GM12878 (cell line): ENCODE measurements at regions not wholly inside any gene's neighbourhood (a gene's known extent, or its start where the extent isn't known, plus 50 kb on each side); places are given as distances from the start of the nearest gene placed in this dataset.

Experiments used
- ATAC-seq: fragments of 200-7000 bp; cut with Tn5 transposase; 3 replicates; pipeline ENCODE4 v1.9.1; 2020; ENCODE audit warnings: mild to moderate bottlenecking, moderate library complexity
- BruUV-seq: library from RNA; stranded (reverse); fragments of 400-500 nt; replicated peaks from 2 replicates; lab custom pipeline; 2021; lab: Mats Ljungman, UMichigan
- CTCF ChIA-PET: fragments of 300-600 bp; sonication (Branson Sonifier 250); formaldehyde crosslinking; extraction: SDS; loops from one replicate; lab custom pipeline; 2021; ENCODE audit warnings: inconsistent platforms; lab: Yijun Ruan, JAX
- POLR2A ChIA-PET: fragments of 350-600 bp; formaldehyde crosslinking; extraction: SDS; loops from one replicate; lab custom pipeline; 2021; ENCODE audit warnings: inconsistent platforms; lab: Charles Lee
- RAD21 ChIA-PET: fragments of 300-600 bp; sonication (Branson Sonifier 250); formaldehyde crosslinking; loops from one replicate; lab custom pipeline; 2023; ENCODE audit warnings: antibody characterized with exemption; ENCODE audit not compliant: unreplicated experiment; lab: Charles Lee
- SMC1A ChIA-PET: fragments of 300-600 bp; sonication (Branson Sonifier 250); formaldehyde crosslinking; loops from one replicate; lab custom pipeline; 2023; ENCODE audit not compliant: unreplicated experiment, uncharacterized antibody; lab: Charles Lee
- DNase-seq: peaks from one replicate; pipeline ENCODE4 v3.0.0-alpha.2; 2011; ENCODE audit warnings: low read depth, low spot score
- FAIRE-seq: peaks from 3 replicates; lab custom pipeline; 2011; peaks lifted over from hg19 to GRCh38; lab: Jason Lieb, UNC
- H2AFZ ChIP-seq: 2 replicates; pipeline ENCODE4 v1.6.0; 2011; ENCODE audit warnings: low read depth, low read length, control low read depth; ENCODE audit not compliant: control insufficient read depth
- H3K27ac ChIP-seq: 2 replicates; pipeline ENCODE4 v1.5.1; 2011; ENCODE audit warnings: control low read depth; ENCODE audit not compliant: control insufficient read depth, insufficient read depth
- H3K27me3 ChIP-seq, 2 experiments: replicated peaks in 1 of 2; 2 replicates each; pipeline versions ENCODE4 v1.6.0 to v1.6.1; 2011; ENCODE audit warnings: low read length in 1 of 2; ENCODE audit not compliant: control insufficient read depth in 2 of 2, insufficient read depth in 2 of 2
- H3K36me3 ChIP-seq, 2 experiments: 2 replicates each; pipeline ENCODE4 v1.5.1; 2011; ENCODE audit warnings: low read length in 1 of 2; ENCODE audit not compliant: control insufficient read depth in 2 of 2, insufficient read depth in 2 of 2
- H3K4me1 ChIP-seq: 2 replicates; pipeline ENCODE4 v1.6.1; 2011; ENCODE audit warnings: mild to moderate bottlenecking, low read length, moderate library complexity, mixed read lengths; ENCODE audit not compliant: control insufficient read depth, insufficient read depth
- H3K4me2 ChIP-seq: 2 replicates; pipeline ENCODE4 v1.6.0; 2011; ENCODE audit warnings: control low read depth; ENCODE audit not compliant: control insufficient read depth, insufficient read depth
- H3K4me3 ChIP-seq: fragments of 200-600 bp; sonication (generic); 2 replicates; pipeline ENCODE4 v1.5.1; 2016
- H3K79me2 ChIP-seq: 2 replicates; pipeline ENCODE4 v1.6.0; 2011; ENCODE audit warnings: low read length; ENCODE audit not compliant: control insufficient read depth, insufficient read depth
- H3K9ac ChIP-seq: 2 replicates; pipeline ENCODE4 v1.8.0; 2011; ENCODE audit warnings: low read length, control low read depth, mixed read lengths; ENCODE audit not compliant: control insufficient read depth, insufficient read depth
- H3K9me3 ChIP-seq: replicated peaks from 3 replicates; pipeline ENCODE4 v1.5.1; 2011; ENCODE audit warnings: mild to moderate bottlenecking, low read length; ENCODE audit not compliant: control insufficient read depth, insufficient read depth
- H4K20me1 ChIP-seq: 2 replicates; pipeline ENCODE4 v1.6.0; 2011; ENCODE audit not compliant: control insufficient read depth, insufficient read depth
- ASH2L ChIP-seq: fragments of 300-600, 200-600 bp; sonication (generic); IDR thresholded peaks from 2 replicates; pipeline ENCODE4 v1.6.1; 2017; ENCODE audit warnings: low read depth, mild to moderate bottlenecking, borderline replicate concordance
- CEBPB ChIP-seq, 2 experiments: fragments of 150-350 bp in 1 of 2; IDR thresholded peaks; 2 replicates each; pipeline ENCODE4 v1.6.1; 2012 to 2014; ENCODE audit warnings: low read depth in 2 of 2, low read length in 2 of 2, borderline replicate concordance in 1 of 2, inconsistent platforms in 1 of 2
- EGR1 ChIP-seq, 2 experiments: IDR thresholded peaks; 1 replicate in 1 of 2; 2 replicates in 1 of 2; pipeline ENCODE4 v1.6.1; 2011 to 2012; ENCODE audit warnings: low read depth in 2 of 2, low read length in 2 of 2, borderline replicate concordance in 1 of 2, mild to moderate bottlenecking in 1 of 2, moderate library complexity in 1 of 2
- SMAD5 ChIP-seq: IDR thresholded peaks from 2 replicates; pipeline ENCODE4 v1.6.1; 2016; ENCODE audit warnings: antibody characterized with exemption, low read depth
- SREBF2 ChIP-seq: IDR thresholded peaks from 2 replicates; pipeline ENCODE4 v1.6.1; 2012; ENCODE audit warnings: mild to moderate bottlenecking, low read length
- TARDBP ChIP-seq: IDR thresholded peaks from 2 replicates; pipeline ENCODE4 v1.6.1; 2016; ENCODE audit warnings: borderline replicate concordance
- WGBS: methylation state at CpG from one replicate; pipeline ENCODE4 v1.1.6; 2016; ENCODE audit warnings: low lambda C conversion rate; ENCODE audit not compliant: insufficient replicate concordance, insufficient coverage; ENCODE audit errors: missing lambda C conversion rate; 5-methylcytosine and 5-hydroxymethylcytosine counted together
- in situ Hi-C: fragments of 300-500 bp; cut with MboI; formaldehyde crosslinking; loops from 9 replicates; pipeline ENCODE4 v1.14.3; 2018; ENCODE audit warnings: mixed read lengths
- intact Hi-C: fragments of 100-400 bp; cut with micrococcal nuclease; formaldehyde crosslinking; loops from one replicate; pipeline ENCODE4 v1.14.2; 2022; ENCODE audit not compliant: unreplicated experiment
- TF ChIP-seq, protein P1 (sequence below): fragments of 450-650 bp; IDR thresholded peaks from 2 replicates; pipeline ENCODE4 v1.6.1; 2016; ENCODE audit warnings: mild to moderate bottlenecking, moderate library complexity, borderline replicate concordance
- TF ChIP-seq, protein P2 (sequence below): fragments of 150-350 bp; IDR thresholded peaks from 2 replicates; pipeline ENCODE4 v1.6.1; 2014; ENCODE audit warnings: mild to moderate bottlenecking, low read depth, low read length
- TF ChIP-seq, protein P3 (sequence below): IDR thresholded peaks from 2 replicates; pipeline ENCODE4 v1.6.1; 2012; ENCODE audit warnings: mild to moderate bottlenecking, low read depth, low read length
- TF ChIP-seq, protein P4 (sequence below): fragments of 450-650 bp; IDR thresholded peaks from 2 replicates; pipeline ENCODE4 v1.6.1; 2018; ENCODE audit warnings: mild to moderate bottlenecking, low read depth, moderate library complexity; ENCODE audit not compliant: partially characterized antibody
- TF ChIP-seq, protein P5 (sequence below): IDR thresholded peaks from 2 replicates; pipeline ENCODE4 v1.6.1; 2012; ENCODE audit warnings: low read depth, low read length, improper control_type of control experiment

DNA sequence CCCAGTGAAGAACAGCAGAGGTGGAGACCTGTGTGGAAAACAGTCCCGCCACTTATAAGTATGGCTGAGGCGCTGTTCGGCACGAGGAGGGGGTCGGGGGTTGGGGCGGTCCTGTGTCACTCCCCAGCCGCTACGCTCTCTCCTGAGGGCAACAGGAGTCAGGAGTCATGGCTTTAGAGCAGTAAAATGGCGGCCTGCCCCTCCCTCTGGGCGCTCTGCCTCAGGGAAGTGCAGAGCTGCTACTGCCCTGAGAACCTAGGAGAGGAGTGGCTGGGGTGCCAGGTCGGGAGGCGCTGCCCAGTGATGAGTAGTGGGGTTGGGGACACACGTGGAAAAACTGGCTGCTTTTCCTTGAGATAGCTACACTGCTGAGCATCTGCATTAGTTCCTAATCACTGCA, 551.2 kb upstream of the AMOT start:
- FAIRE-seq (no peak), DNase-seq (no peak), ATAC-seq (no peak)
- intact Hi-C loops (no loop called here), in situ Hi-C loops (no loop called here)
- CTCF ChIA-PET, result no interaction called here
- POLR2A ChIA-PET, result no interaction called here
- H3K9me3 ChIP-seq, result no peaks in the 10 kb centered on the region; the same call in 2 of the 3 replicates
- SMC1A ChIA-PET, result no interaction called here
- H3K27me3 ChIP-seq, result no peaks in the 10 kb centered on the region
- H3K36me3 ChIP-seq, result no peaks in the 10 kb centered on the region
- 11% methylated on average over 7 of the region's 13 CpGs for WGBS
- H4K20me1 ChIP-seq, result no peaks in the 10 kb centered on the region
- H3K79me2 ChIP-seq, result no peaks in the 10 kb centered on the region
- no peak overlapping the region for H3K27ac ChIP-seq
- no peak overlapping the region for H3K4me2 ChIP-seq
- H2AFZ ChIP-seq, result no peak overlapping the region
- H3K4me3 ChIP-seq, result no peak overlapping the region
- no peaks in the 10 kb centered on the region for H3K4me1 ChIP-seq
- RAD21 ChIA-PET, result no interaction called here
- no TSS peak for BruUV-seq
- no peak overlapping the region for H3K9ac ChIP-seq
- TF ChIP-seq SREBF2 (no peak), CEBPB (IDR thresholded peaks at IDR 0.05; ENCODE audit: borderline replicate concordance in 1 of 2, low read depth in 2 of 2, low read length in 2 of 2) (no peak), TARDBP (no peak), ASH2L (no peak), EGR1 (IDR thresholded peaks at IDR 0.05; ENCODE audit: borderline replicate concordance in 1 of 2, low read depth in 2 of 2, low read length in 2 of 2) (no peak), SMAD5 (no peak)
- TF ChIP-seq, protein P1, sequence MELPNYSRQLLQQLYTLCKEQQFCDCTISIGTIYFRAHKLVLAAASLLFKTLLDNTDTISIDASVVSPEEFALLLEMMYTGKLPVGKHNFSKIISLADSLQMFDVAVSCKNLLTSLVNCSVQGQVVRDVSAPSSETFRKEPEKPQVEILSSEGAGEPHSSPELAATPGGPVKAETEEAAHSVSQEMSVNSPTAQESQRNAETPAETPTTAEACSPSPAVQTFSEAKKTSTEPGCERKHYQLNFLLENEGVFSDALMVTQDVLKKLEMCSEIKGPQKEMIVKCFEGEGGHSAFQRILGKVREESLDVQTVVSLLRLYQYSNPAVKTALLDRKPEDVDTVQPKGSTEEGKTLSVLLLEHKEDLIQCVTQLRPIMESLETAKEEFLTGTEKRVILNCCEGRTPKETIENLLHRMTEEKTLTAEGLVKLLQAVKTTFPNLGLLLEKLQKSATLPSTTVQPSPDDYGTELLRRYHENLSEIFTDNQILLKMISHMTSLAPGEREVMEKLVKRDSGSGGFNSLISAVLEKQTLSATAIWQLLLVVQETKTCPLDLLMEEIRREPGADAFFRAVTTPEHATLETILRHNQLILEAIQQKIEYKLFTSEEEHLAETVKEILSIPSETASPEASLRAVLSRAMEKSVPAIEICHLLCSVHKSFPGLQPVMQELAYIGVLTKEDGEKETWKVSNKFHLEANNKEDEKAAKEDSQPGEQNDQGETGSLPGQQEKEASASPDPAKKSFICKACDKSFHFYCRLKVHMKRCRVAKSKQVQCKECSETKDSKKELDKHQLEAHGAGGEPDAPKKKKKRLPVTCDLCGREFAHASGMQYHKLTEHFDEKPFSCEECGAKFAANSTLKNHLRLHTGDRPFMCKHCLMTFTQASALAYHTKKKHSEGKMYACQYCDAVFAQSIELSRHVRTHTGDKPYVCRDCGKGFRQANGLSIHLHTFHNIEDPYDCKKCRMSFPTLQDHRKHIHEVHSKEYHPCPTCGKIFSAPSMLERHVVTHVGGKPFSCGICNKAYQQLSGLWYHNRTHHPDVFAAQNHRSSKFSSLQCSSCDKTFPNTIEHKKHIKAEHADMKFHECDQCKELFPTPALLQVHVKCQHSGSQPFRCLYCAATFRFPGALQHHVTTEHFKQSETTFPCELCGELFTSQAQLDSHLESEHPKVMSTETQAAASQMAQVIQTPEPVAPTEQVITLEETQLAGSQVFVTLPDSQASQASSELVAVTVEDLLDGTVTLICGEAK, result no peak
- TF ChIP-seq, protein P2, sequence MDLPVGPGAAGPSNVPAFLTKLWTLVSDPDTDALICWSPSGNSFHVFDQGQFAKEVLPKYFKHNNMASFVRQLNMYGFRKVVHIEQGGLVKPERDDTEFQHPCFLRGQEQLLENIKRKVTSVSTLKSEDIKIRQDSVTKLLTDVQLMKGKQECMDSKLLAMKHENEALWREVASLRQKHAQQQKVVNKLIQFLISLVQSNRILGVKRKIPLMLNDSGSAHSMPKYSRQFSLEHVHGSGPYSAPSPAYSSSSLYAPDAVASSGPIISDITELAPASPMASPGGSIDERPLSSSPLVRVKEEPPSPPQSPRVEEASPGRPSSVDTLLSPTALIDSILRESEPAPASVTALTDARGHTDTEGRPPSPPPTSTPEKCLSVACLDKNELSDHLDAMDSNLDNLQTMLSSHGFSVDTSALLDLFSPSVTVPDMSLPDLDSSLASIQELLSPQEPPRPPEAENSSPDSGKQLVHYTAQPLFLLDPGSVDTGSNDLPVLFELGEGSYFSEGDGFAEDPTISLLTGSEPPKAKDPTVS, result no peak
- TF ChIP-seq, protein P3, sequence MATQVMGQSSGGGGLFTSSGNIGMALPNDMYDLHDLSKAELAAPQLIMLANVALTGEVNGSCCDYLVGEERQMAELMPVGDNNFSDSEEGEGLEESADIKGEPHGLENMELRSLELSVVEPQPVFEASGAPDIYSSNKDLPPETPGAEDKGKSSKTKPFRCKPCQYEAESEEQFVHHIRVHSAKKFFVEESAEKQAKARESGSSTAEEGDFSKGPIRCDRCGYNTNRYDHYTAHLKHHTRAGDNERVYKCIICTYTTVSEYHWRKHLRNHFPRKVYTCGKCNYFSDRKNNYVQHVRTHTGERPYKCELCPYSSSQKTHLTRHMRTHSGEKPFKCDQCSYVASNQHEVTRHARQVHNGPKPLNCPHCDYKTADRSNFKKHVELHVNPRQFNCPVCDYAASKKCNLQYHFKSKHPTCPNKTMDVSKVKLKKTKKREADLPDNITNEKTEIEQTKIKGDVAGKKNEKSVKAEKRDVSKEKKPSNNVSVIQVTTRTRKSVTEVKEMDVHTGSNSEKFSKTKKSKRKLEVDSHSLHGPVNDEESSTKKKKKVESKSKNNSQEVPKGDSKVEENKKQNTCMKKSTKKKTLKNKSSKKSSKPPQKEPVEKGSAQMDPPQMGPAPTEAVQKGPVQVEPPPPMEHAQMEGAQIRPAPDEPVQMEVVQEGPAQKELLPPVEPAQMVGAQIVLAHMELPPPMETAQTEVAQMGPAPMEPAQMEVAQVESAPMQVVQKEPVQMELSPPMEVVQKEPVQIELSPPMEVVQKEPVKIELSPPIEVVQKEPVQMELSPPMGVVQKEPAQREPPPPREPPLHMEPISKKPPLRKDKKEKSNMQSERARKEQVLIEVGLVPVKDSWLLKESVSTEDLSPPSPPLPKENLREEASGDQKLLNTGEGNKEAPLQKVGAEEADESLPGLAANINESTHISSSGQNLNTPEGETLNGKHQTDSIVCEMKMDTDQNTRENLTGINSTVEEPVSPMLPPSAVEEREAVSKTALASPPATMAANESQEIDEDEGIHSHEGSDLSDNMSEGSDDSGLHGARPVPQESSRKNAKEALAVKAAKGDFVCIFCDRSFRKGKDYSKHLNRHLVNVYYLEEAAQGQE, result no peak
- TF ChIP-seq, protein P4, sequence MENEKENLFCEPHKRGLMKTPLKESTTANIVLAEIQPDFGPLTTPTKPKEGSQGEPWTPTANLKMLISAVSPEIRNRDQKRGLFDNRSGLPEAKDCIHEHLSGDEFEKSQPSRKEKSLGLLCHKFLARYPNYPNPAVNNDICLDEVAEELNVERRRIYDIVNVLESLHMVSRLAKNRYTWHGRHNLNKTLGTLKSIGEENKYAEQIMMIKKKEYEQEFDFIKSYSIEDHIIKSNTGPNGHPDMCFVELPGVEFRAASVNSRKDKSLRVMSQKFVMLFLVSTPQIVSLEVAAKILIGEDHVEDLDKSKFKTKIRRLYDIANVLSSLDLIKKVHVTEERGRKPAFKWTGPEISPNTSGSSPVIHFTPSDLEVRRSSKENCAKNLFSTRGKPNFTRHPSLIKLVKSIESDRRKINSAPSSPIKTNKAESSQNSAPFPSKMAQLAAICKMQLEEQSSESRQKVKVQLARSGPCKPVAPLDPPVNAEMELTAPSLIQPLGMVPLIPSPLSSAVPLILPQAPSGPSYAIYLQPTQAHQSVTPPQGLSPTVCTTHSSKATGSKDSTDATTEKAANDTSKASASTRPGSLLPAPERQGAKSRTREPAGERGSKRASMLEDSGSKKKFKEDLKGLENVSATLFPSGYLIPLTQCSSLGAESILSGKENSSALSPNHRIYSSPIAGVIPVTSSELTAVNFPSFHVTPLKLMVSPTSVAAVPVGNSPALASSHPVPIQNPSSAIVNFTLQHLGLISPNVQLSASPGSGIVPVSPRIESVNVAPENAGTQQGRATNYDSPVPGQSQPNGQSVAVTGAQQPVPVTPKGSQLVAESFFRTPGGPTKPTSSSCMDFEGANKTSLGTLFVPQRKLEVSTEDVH, result no peak
- TF ChIP-seq, protein P5, sequence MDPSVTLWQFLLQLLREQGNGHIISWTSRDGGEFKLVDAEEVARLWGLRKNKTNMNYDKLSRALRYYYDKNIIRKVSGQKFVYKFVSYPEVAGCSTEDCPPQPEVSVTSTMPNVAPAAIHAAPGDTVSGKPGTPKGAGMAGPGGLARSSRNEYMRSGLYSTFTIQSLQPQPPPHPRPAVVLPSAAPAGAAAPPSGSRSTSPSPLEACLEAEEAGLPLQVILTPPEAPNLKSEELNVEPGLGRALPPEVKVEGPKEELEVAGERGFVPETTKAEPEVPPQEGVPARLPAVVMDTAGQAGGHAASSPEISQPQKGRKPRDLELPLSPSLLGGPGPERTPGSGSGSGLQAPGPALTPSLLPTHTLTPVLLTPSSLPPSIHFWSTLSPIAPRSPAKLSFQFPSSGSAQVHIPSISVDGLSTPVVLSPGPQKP, result no peak
